Osteoblast (primary cell): ENCODE measurements at regions not wholly inside any gene's neighbourhood (a gene's known extent, or its start where the extent isn't known, plus 50 kb on each side); places are given as distances from the start of the nearest gene placed in this dataset.

Source experiments
- DNase-seq: peaks from one replicate; pipeline ENCODE4 v3.0.0; 2011; ENCODE audit warnings: low spot score, mixed read lengths; ENCODE audit not compliant: insufficient read length; ENCODE audit errors: missing footprints
- H2AFZ ChIP-seq: 2 replicates; pipeline ENCODE4 v1.6.0; 2011; ENCODE audit warnings: mild to moderate bottlenecking, low read length
- H3K27ac ChIP-seq: 2 replicates; pipeline ENCODE4 v1.5.1; 2011; ENCODE audit warnings: mild to moderate bottlenecking, low read depth, low read length, moderate library complexity
- H3K27me3 ChIP-seq: 2 replicates; pipeline ENCODE4 v1.6.0; 2012; ENCODE audit warnings: mild to moderate bottlenecking, control low read depth, inconsistent platforms, low read length, moderate library complexity; ENCODE audit not compliant: insufficient read depth
- H3K36me3 ChIP-seq: 2 replicates; pipeline ENCODE4 v1.5.1; 2011; ENCODE audit warnings: mild to moderate bottlenecking, low read length, control low read depth, moderate library complexity; ENCODE audit not compliant: insufficient read depth
- H3K4me1 ChIP-seq: 2 replicates; pipeline ENCODE4 v1.5.1; 2011; ENCODE audit warnings: mild to moderate bottlenecking, low read length, control low read depth, moderate library complexity; ENCODE audit not compliant: insufficient read depth
- H3K4me2 ChIP-seq: 2 replicates; pipeline ENCODE4 v1.6.0; 2011; ENCODE audit warnings: mild to moderate bottlenecking, low read length; ENCODE audit not compliant: insufficient read depth
- H3K4me3 ChIP-seq: fragments of 200-600 bp; sonication (generic); 3 replicates; pipeline ENCODE4 v1.5.1; 2012; ENCODE audit warnings: mild to moderate bottlenecking, low read length, inconsistent platforms; ENCODE audit not compliant: insufficient read depth
- H3K79me2 ChIP-seq: 2 replicates; pipeline ENCODE4 v1.6.0; 2012; ENCODE audit warnings: mild to moderate bottlenecking, low read length, control low read depth, inconsistent platforms; ENCODE audit not compliant: insufficient read depth
- H3K9me3 ChIP-seq: 2 replicates; pipeline ENCODE4 v1.5.1; 2011; ENCODE audit warnings: low read depth, low read length, control low read depth
- H4K20me1 ChIP-seq: 2 replicates; pipeline ENCODE4 v1.6.0; 2012; ENCODE audit warnings: mild to moderate bottlenecking, low read length, control low read depth; ENCODE audit not compliant: insufficient read depth
- TF ChIP-seq, protein P1 (sequence below): IDR thresholded peaks from 2 replicates; pipeline ENCODE4 v1.5.1; 2011; ENCODE audit warnings: mild to moderate bottlenecking, low read depth, low read length, moderate library complexity; ENCODE audit errors: extremely low read depth

DNA sequence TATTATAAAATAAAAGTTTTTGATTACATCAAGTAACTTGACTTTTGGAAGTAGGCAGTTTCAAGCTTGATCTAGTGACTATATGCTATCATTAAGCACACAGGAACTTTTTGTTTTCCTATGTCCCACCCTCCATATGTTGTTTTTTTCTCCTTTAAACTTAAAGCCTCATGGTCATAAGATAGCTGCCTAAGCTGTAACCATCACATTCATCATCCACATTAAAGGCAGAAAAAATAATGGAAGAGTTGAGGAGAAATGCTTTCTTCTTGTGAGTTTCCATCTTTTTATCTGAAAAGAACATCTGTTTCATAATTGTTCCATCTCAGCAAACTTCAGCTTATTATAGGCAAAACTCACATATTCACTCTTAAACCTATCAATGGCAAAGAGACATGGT is 630.4 kb downstream of the STK39 start:
- Histone ChIP-seq H3K4me2 (no peak overlapping the region), H3K27ac (no peak overlapping the region), H3K36me3 (no peaks in the 10 kb centered on the region), H3K4me3 (no peak overlapping the region), H3K9me3 (no peaks in the 10 kb centered on the region), H3K79me2 (no peaks in the 10 kb centered on the region), H3K4me1 (no peaks in the 10 kb centered on the region), H3K27me3 (no peaks in the 10 kb centered on the region), H2AFZ (no peak overlapping the region), H4K20me1 (no peaks in the 10 kb centered on the region)
- no peak for DNase-seq
- TF ChIP-seq, protein P1, sequence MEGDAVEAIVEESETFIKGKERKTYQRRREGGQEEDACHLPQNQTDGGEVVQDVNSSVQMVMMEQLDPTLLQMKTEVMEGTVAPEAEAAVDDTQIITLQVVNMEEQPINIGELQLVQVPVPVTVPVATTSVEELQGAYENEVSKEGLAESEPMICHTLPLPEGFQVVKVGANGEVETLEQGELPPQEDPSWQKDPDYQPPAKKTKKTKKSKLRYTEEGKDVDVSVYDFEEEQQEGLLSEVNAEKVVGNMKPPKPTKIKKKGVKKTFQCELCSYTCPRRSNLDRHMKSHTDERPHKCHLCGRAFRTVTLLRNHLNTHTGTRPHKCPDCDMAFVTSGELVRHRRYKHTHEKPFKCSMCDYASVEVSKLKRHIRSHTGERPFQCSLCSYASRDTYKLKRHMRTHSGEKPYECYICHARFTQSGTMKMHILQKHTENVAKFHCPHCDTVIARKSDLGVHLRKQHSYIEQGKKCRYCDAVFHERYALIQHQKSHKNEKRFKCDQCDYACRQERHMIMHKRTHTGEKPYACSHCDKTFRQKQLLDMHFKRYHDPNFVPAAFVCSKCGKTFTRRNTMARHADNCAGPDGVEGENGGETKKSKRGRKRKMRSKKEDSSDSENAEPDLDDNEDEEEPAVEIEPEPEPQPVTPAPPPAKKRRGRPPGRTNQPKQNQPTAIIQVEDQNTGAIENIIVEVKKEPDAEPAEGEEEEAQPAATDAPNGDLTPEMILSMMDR, result no peak

DNA sequence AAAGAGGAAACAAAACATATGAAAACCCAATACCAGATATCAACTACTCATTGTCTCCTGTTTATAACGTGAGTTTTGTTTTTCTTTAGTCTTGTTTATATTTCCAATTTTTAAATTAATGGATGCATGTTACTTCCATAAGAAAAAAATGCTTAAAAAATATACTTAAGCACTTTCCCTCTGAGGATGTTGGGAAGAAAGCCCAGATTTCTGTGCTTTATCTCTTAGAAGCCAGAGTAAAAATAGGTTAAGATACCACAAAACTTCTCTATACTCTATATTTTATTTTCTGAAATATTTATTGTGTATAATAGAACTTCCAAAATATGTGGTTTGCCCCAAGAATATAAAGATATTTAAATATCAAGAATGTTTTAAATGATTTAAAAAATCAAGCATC is 633.9 kb downstream of the STK39 start:
- Histone ChIP-seq H3K4me2 (no peak overlapping the region), H3K9me3 (no peaks in the 10 kb centered on the region), H3K27ac (no peak overlapping the region), H2AFZ (no peak overlapping the region), H3K4me3 (no peak overlapping the region), H3K79me2 (no peaks in the 10 kb centered on the region), H4K20me1 (no peaks in the 10 kb centered on the region), H3K36me3 (no peaks in the 10 kb centered on the region), H3K27me3 (no peaks in the 10 kb centered on the region), H3K4me1 (no peaks in the 10 kb centered on the region)
- DNase-seq, result no peak
- TF ChIP-seq, protein P1, result no peak

DNA sequence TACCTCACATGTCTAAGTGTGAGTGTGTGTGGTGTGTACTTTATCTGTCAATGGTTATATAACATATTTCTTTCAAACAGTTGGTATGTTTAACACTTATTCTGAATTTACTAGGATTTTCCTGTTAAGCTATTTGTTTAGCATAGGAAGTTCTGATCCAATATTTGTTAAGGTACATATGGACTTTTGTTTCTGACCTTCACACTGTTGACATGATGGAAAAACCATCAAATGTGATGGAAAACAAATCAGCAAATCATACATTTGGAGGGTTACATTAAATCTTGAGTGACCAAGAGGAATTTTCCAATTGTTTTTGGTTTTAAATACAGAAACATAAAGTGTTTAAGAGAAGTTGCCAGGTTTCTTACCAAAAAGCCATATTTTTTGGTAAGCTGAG is 638.9 kb downstream of the STK39 start:
- Histone ChIP-seq H4K20me1 (no peaks in the 10 kb centered on the region), H3K36me3 (no peaks in the 10 kb centered on the region), H3K79me2 (no peaks in the 10 kb centered on the region), H3K9me3 (no peaks in the 10 kb centered on the region), H3K4me2 (no peak overlapping the region), H3K4me3 (no peak overlapping the region), H3K27me3 (no peaks in the 10 kb centered on the region), H2AFZ (no peak overlapping the region), H3K27ac (no peak overlapping the region), H3K4me1 (no peaks in the 10 kb centered on the region)
- no peak for DNase-seq
- TF ChIP-seq, protein P1, result no peak

DNA sequence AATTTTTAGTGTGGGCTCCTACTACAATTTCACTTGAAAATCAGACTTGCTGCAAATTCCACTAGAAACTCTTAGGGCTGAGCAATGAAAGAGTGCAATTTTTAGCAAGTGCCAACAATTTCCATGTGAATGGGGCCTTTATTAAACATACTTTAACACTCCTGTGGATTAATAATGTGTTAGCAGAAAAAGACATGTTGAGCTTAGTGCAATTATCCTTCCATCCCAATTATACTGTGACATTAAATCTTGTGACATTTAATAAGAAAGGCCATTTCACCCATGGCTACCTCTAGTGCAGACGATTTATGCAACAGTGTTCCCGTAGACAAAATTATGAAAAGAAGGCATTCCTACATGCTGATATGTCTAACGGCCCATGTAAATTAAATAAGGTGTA is 639.7 kb downstream of the STK39 start:
- Histone ChIP-seq H4K20me1 (no peaks in the 10 kb centered on the region), H3K4me3 (no peak overlapping the region), H3K36me3 (no peaks in the 10 kb centered on the region), H3K4me2 (no peak overlapping the region), H2AFZ (no peak overlapping the region), H3K4me1 (no peaks in the 10 kb centered on the region), H3K79me2 (no peaks in the 10 kb centered on the region), H3K9me3 (no peaks in the 10 kb centered on the region), H3K27me3 (no peaks in the 10 kb centered on the region), H3K27ac (no peak overlapping the region)
- no peak for DNase-seq
- TF ChIP-seq, protein P1, result no peak
